HepG2 (cell line): ENCODE measurements at regions not wholly inside any gene's neighbourhood (a gene's known extent, or its start where the extent isn't known, plus 50 kb on each side); places are given as distances from the start of the nearest gene placed in this dataset.

Experiments used
- ATAC-seq: fragments of 200-7000 bp; cut with Tn5 transposase; 3 replicates; pipeline ENCODE4 v1.9.1; 2020; ENCODE audit warnings: mild to moderate bottlenecking, moderate library complexity
- BruUV-seq: library from RNA; stranded (reverse); fragments of 400-500 nt; replicated peaks from 2 replicates; lab custom pipeline; 2021; lab: Mats Ljungman, UMichigan
- CTCF ChIA-PET: fragments of 300-600 bp; formaldehyde crosslinking; extraction: SDS; loops from one replicate; lab custom pipeline; 2021; ENCODE audit warnings: low total read pairs, inconsistent platforms, low intra/inter-chr PET ratio; lab: Yijun Ruan, JAX
- POLR2A ChIA-PET: fragments of 350-600 bp; sonication (Branson Sonifier 250); formaldehyde crosslinking; loops from one replicate; lab custom pipeline; 2020; ENCODE audit warnings: antibody characterized with exemption, inconsistent platforms; lab: Yijun Ruan, JAX
- DNase-seq: peaks from one replicate; pipeline ENCODE4 v3.0.0-alpha.2; 2015; ENCODE audit warnings: low spot score
- FAIRE-seq: peaks from 3 replicates; lab custom pipeline; 2011; peaks lifted over from hg19 to GRCh38; lab: Jason Lieb, UNC
- H2AFZ ChIP-seq: one replicate; pipeline ENCODE4 v1.6.1; 2011; ENCODE audit warnings: low read length, inconsistent platforms
- H3K27ac ChIP-seq: fragments of 300-600 bp; 3 replicates; pipeline ENCODE4 v1.8.0; 2011; ENCODE audit warnings: mixed run types, mild to moderate bottlenecking, mixed read lengths, low read length, inconsistent platforms; ENCODE audit not compliant: insufficient read depth; ENCODE audit errors: extremely low read length
- H3K27me3 ChIP-seq, 2 experiments: fragments of 200-600 bp in 1 of 2; 2 replicates in 1 of 2; 3 replicates in 1 of 2; pipeline versions ENCODE4 v1.6.0 to v1.8.0; 2011; ENCODE audit warnings: low read length in 2 of 2, mild to moderate bottlenecking in 2 of 2, moderate library complexity in 2 of 2, inconsistent platforms in 1 of 2; ENCODE audit not compliant: insufficient read depth in 2 of 2, control insufficient read depth in 1 of 2
- H3K36me3 ChIP-seq, 2 experiments: fragments of 200-600 bp in 1 of 2; replicated peaks in 1 of 2; 2 replicates in 1 of 2; 3 replicates in 1 of 2; pipeline versions ENCODE4 v1.5.1 to v1.8.0; 2011; ENCODE audit warnings: low read length in 2 of 2, inconsistent platforms in 1 of 2; ENCODE audit not compliant: insufficient read depth in 2 of 2, control insufficient read depth in 1 of 2
- H3K4me1 ChIP-seq: 2 replicates; pipeline ENCODE4 v1.5.1; 2012; ENCODE audit warnings: low read length, inconsistent platforms; ENCODE audit not compliant: insufficient read depth
- H3K4me2 ChIP-seq: 2 replicates; pipeline ENCODE4 v1.6.0; 2011; ENCODE audit warnings: low read depth, low read length, inconsistent platforms
- H3K4me3 ChIP-seq, 3 experiments: fragments of 200-600 bp in 1 of 3; sonication (generic), shearing (Covaris generic) in 1 of 3; replicated peaks in 1 of 3; 2 replicates each; pipeline ENCODE4 v1.5.1; 2011 to 2016; ENCODE audit warnings: low read length in 3 of 3, inconsistent platforms in 2 of 3, low read depth in 2 of 3, mild to moderate bottlenecking in 2 of 3, control low read depth in 1 of 3, mixed read lengths in 1 of 3; ENCODE audit not compliant: insufficient read depth in 1 of 3
- H3K79me2 ChIP-seq: one replicate; pipeline ENCODE4 v1.6.1; 2011; ENCODE audit warnings: low read length, inconsistent platforms; ENCODE audit not compliant: insufficient read depth
- H3K9ac ChIP-seq: 2 replicates; pipeline ENCODE4 v1.6.0; 2011; ENCODE audit warnings: mild to moderate bottlenecking, low read depth, low read length, inconsistent platforms; ENCODE audit not compliant: insufficient read depth
- H3K9me3 ChIP-seq: 2 replicates; pipeline ENCODE4 v1.5.1; 2012; ENCODE audit warnings: mild to moderate bottlenecking, low read length
- H4K20me1 ChIP-seq: 2 replicates; pipeline ENCODE4 v1.6.0; 2011; ENCODE audit warnings: inconsistent platforms, mild to moderate bottlenecking, low read length, moderate library complexity; ENCODE audit not compliant: insufficient read depth
- ATF7-NPFF ChIP-seq: sonication (generic); formaldehyde crosslinking; IDR thresholded peaks from 2 replicates; pipeline ENCODE4 v1.8.1; 2023; ENCODE audit warnings: mild to moderate bottlenecking, low read depth, missing genetic modification reagents, moderate library complexity
- CCAR2 ChIP-seq: fragments of 200-400 bp; formaldehyde crosslinking; optimal IDR thresholded peaks from 2 replicates; pipeline ENCODE3; 2018; ENCODE audit warnings: low read depth, mild to moderate bottlenecking, low read length, moderate library complexity
- IKZF4 ChIP-seq: sonication (generic); formaldehyde crosslinking; IDR thresholded peaks from 2 replicates; pipeline ENCODE4 v1.5.1; 2020; ENCODE audit warnings: borderline replicate concordance, mild to moderate bottlenecking, low read depth, missing genetic modification reagents; ENCODE audit errors: not compliant biosample characterization
- NAIF1 ChIP-seq: sonication (generic); formaldehyde crosslinking; IDR thresholded peaks from 2 replicates; pipeline ENCODE4 v1.5.0; 2020; ENCODE audit warnings: mild to moderate bottlenecking, missing genetic modification reagents, borderline replicate concordance
- NCOA1 ChIP-seq: sonication (generic); formaldehyde crosslinking; IDR thresholded peaks from 2 replicates; pipeline ENCODE4 v1.9.0; 2021; ENCODE audit warnings: missing genetic modification reagents
- NFKBIZ ChIP-seq: IDR thresholded peaks from 2 replicates; pipeline ENCODE4 v1.6.1; 2018; ENCODE audit warnings: missing genetic modification reagents, missing compliant biosample characterization
- SIX1 ChIP-seq: sonication (generic); formaldehyde crosslinking; IDR thresholded peaks from 2 replicates; pipeline ENCODE4 v1.4.0; 2020; ENCODE audit warnings: missing genetic modification reagents, borderline replicate concordance
- SMYD3 ChIP-seq: sonication (generic); formaldehyde crosslinking; IDR thresholded peaks from 2 replicates; pipeline ENCODE4 v1.8.1; 2023; ENCODE audit warnings: mild to moderate bottlenecking, missing genetic modification reagents
- TBX3 ChIP-seq: fragments of 450-650 bp; IDR thresholded peaks from 2 replicates; pipeline ENCODE4 v1.6.1; 2017; ENCODE audit warnings: antibody characterized with exemption, mild to moderate bottlenecking, inconsistent platforms, borderline replicate concordance
- THAP11 ChIP-seq: IDR thresholded peaks from 2 replicates; pipeline ENCODE4 v1.6.1; 2016; ENCODE audit warnings: missing biosample characterization, missing genetic modification reagents
- ZNF607 ChIP-seq: sonication (generic); formaldehyde crosslinking; IDR thresholded peaks from 2 replicates; pipeline ENCODE4 v1.5.1; 2020; ENCODE audit warnings: missing genetic modification reagents, mild to moderate bottlenecking, borderline replicate concordance
- ZSCAN30 ChIP-seq: sonication (generic); formaldehyde crosslinking; IDR thresholded peaks from 2 replicates; pipeline ENCODE4 v1.5.0; 2020; ENCODE audit warnings: mild to moderate bottlenecking, missing genetic modification reagents
- WGBS: methylation state at CpG from one replicate; pipeline ENCODE4 v1.1.6; 2017; ENCODE audit warnings: low lambda C conversion rate; 5-methylcytosine and 5-hydroxymethylcytosine counted together
- in situ Hi-C: cut with HindIII; loops from 2 replicates; pipeline ENCODE4 v1.10.0; 2017; ENCODE audit warnings: low pct_unique_long_range_greater_than_20kb; ENCODE audit not compliant: extremely low pct_ligation_motif_present
- intact Hi-C: fragments of 100-400 bp; cut with micrococcal nuclease; formaldehyde crosslinking; loops from one replicate; pipeline ENCODE4 v1.10.0; 2022; ENCODE audit not compliant: unreplicated experiment
- TF ChIP-seq, protein P1 (sequence below): sonication (generic); formaldehyde crosslinking; conservative IDR thresholded peaks from 2 replicates; pipeline ENCODE4 v1.4.0; 2020; ENCODE audit warnings: missing genetic modification reagents
- TF ChIP-seq, protein P2 (sequence below): IDR thresholded peaks from 2 replicates; pipeline ENCODE4 v1.6.1; 2016; ENCODE audit warnings: low read depth, borderline replicate concordance
- TF ChIP-seq, protein P3 (sequence below): IDR thresholded peaks from 2 replicates; pipeline ENCODE4 v1.6.1; 2016
- TF ChIP-seq, protein P4 (sequence below): sonication (generic); formaldehyde crosslinking; IDR thresholded peaks from 2 replicates; pipeline ENCODE4 v1.4.0; 2020; ENCODE audit warnings: missing genetic modification reagents, borderline replicate concordance

DNA sequence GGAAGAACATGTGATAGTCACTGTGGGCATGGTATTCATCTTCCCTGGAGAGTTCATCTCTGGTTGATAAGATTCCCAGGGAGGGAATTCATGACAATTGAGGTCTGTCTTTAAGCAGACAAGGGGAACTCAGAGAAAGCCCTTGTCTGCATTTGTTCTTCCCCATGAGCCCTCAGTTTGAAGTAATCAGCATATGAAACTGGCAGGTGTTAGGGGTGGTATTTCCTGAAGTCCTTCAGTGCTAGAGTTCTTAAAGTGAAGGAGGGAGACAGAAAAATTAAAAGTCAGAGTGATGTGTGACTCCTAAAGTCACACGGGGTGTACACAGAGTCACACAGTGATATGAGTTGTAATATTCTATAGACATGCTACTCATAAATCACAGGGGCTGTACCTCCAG lies 60.6 kb upstream of the SYK start:
- no peak overlapping the region for H2AFZ ChIP-seq
- H3K9ac ChIP-seq, result no peak overlapping the region
- FAIRE-seq, result no peak
- intact Hi-C loops (no loop called here), in situ Hi-C loops (no loop called here)
- no peaks in the 10 kb centered on the region for H3K4me1 ChIP-seq
- H3K27ac ChIP-seq, result no peak overlapping the region
- no peaks in the 10 kb centered on the region for H4K20me1 ChIP-seq
- no peak overlapping the region for H3K4me3 ChIP-seq
- TF ChIP-seq SIX1 (CRISPR knock-in tag) (no peak), CCAR2 (no peak), THAP11 (CRISPR knock-in tag) (no peak), ZSCAN30 (CRISPR knock-in tag) (no peak), IKZF4 (CRISPR knock-in tag) (no peak), NAIF1 (CRISPR knock-in tag) (no peak), NCOA1 (no peak), NFKBIZ (CRISPR knock-in tag) (no peak), SMYD3 (no peak), TBX3 (no peak), ZNF607 (no peak), ATF7-NPFF (CRISPR knock-in tag) (no peak)
- TF ChIP-seq, protein P1, sequence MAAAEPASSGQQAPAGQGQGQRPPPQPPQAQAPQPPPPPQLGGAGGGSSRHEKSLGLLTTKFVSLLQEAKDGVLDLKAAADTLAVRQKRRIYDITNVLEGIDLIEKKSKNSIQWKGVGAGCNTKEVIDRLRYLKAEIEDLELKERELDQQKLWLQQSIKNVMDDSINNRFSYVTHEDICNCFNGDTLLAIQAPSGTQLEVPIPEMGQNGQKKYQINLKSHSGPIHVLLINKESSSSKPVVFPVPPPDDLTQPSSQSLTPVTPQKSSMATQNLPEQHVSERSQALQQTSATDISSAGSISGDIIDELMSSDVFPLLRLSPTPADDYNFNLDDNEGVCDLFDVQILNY (CRISPR knock-in tag), result no peak
- TF ChIP-seq, protein P2, sequence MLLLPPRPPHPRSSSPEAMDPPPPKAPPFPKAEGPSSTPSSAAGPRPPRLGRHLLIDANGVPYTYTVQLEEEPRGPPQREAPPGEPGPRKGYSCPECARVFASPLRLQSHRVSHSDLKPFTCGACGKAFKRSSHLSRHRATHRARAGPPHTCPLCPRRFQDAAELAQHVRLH (CRISPR knock-in tag), result no peak
- TF ChIP-seq, protein P3, sequence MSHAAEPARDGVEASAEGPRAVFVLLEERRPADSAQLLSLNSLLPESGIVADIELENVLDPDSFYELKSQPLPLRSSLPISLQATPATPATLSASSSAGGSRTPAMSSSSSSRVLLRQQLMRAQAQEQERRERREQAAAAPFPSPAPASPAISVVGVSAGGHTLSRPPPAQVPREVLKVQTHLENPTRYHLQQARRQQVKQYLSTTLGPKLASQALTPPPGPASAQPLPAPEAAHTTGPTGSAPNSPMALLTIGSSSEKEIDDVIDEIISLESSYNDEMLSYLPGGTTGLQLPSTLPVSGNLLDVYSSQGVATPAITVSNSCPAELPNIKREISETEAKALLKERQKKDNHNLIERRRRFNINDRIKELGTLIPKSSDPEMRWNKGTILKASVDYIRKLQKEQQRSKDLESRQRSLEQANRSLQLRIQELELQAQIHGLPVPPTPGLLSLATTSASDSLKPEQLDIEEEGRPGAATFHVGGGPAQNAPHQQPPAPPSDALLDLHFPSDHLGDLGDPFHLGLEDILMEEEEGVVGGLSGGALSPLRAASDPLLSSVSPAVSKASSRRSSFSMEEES (CRISPR knock-in tag), result no peak
- TF ChIP-seq, protein P4, sequence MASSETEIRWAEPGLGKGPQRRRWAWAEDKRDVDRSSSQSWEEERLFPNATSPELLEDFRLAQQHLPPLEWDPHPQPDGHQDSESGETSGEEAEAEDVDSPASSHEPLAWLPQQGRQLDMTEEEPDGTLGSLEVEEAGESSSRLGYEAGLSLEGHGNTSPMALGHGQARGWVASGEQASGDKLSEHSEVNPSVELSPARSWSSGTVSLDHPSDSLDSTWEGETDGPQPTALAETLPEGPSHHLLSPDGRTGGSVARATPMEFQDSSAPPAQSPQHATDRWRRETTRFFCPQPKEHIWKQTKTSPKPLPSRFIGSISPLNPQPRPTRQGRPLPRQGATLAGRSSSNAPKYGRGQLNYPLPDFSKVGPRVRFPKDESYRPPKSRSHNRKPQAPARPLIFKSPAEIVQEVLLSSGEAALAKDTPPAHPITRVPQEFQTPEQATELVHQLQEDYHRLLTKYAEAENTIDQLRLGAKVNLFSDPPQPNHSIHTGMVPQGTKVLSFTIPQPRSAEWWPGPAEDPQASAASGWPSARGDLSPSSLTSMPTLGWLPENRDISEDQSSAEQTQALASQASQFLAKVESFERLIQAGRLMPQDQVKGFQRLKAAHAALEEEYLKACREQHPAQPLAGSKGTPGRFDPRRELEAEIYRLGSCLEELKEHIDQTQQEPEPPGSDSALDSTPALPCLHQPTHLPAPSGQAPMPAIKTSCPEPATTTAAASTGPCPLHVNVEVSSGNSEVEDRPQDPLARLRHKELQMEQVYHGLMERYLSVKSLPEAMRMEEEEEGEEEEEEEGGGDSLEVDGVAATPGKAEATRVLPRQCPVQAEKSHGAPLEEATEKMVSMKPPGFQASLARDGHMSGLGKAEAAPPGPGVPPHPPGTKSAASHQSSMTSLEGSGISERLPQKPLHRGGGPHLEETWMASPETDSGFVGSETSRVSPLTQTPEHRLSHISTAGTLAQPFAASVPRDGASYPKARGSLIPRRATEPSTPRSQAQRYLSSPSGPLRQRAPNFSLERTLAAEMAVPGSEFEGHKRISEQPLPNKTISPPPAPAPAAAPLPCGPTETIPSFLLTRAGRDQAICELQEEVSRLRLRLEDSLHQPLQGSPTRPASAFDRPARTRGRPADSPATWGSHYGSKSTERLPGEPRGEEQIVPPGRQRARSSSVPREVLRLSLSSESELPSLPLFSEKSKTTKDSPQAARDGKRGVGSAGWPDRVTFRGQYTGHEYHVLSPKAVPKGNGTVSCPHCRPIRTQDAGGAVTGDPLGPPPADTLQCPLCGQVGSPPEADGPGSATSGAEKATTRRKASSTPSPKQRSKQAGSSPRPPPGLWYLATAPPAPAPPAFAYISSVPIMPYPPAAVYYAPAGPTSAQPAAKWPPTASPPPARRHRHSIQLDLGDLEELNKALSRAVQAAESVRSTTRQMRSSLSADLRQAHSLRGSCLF (CRISPR knock-in tag), result no peak
- TF ChIP-seq, all 625 proteins: peak for 0
- no peaks in the 10 kb centered on the region for H3K36me3 ChIP-seq
- POLR2A ChIA-PET, result no interaction called here
- H3K79me2 ChIP-seq, result no peaks in the 10 kb centered on the region
- no TSS peak for BruUV-seq
- H3K9me3 ChIP-seq, result peaks cover 26% of the 10 kb centered on the region
- WGBS, result 0% methylated on average over 1 of the region's 1 CpG
- 0 out of 5 replicates have a peak, but pooled peaks cover 0 to 1% of the 10 kb centered on the region in 2 experiments for H3K27me3 ChIP-seq
- no peak overlapping the region for H3K4me2 ChIP-seq
- ATAC-seq (no peak), DNase-seq (no peak)
- CTCF ChIA-PET, result no interaction called here
